Activated CD8-positive, alpha-beta T cell treated with anti-CD3 and anti-CD28 coated beads for 36 hours (primary cell): ENCODE measurements at regions not wholly inside any gene's neighbourhood (a gene's known extent, or its start where the extent isn't known, plus 50 kb on each side); places are given as distances from the start of the nearest gene placed in this dataset.
A peak's percentile ranks its signal among the peaks of the same experiment; 100 is the strongest.

Source experiments
- ATAC-seq: fragments of 200-7000 bp; cut with Tn5 transposase; one replicate; pipeline ENCODE4 v1.10.0; 2021; ENCODE audit warnings: mild to moderate bottlenecking, moderate library complexity
- CTCF ChIA-PET: fragments of 350-600 bp; sonication (Branson Sonifier 250); formaldehyde crosslinking; loops from one replicate; lab custom pipeline; 2021; ENCODE audit warnings: antibody characterized with exemption; lab: Charles Lee
- POLR2A ChIA-PET: fragments of 350-600 bp; sonication (Branson Sonifier 250); formaldehyde crosslinking; loops from one replicate; lab custom pipeline; 2021; ENCODE audit warnings: antibody characterized with exemption; lab: Charles Lee
- DNase-seq: peaks from one replicate; pipeline ENCODE4 v3.0.0-alpha.2; 2020
- H3K27ac Mint-ChIP-seq: one replicate; pipeline ENCODE4 v1.8.0; 2021; ENCODE audit warnings: mild to moderate bottlenecking, mixed read lengths
- H3K27me3 Mint-ChIP-seq: one replicate; pipeline ENCODE4 v1.8.0; 2021; ENCODE audit warnings: mixed read lengths
- H3K36me3 Mint-ChIP-seq: one replicate; pipeline ENCODE4 v1.8.0; 2021; ENCODE audit warnings: low read depth, mixed read lengths
- H3K4me1 Mint-ChIP-seq: one replicate; pipeline ENCODE4 v1.8.0; 2021; ENCODE audit warnings: low read depth, mixed read lengths
- H3K4me3 Mint-ChIP-seq: one replicate; pipeline ENCODE4 v1.8.0; 2021; ENCODE audit warnings: mild to moderate bottlenecking, moderate library complexity, mixed read lengths
- H3K9me3 Mint-ChIP-seq: one replicate; pipeline ENCODE4 v1.8.0; 2021; ENCODE audit warnings: mixed read lengths
- intact Hi-C: fragments of 100-400 bp; cut with micrococcal nuclease; formaldehyde crosslinking; loops from one replicate; pipeline ENCODE4 v1.10.0; 2022
- TF ChIP-seq, protein P1 (sequence below): fragments of 200-600 bp; IDR thresholded peaks from one replicate; pipeline ENCODE4 v1.8.0; 2022; ENCODE audit warnings: antibody characterized with exemption, mild to moderate bottlenecking

DNA sequence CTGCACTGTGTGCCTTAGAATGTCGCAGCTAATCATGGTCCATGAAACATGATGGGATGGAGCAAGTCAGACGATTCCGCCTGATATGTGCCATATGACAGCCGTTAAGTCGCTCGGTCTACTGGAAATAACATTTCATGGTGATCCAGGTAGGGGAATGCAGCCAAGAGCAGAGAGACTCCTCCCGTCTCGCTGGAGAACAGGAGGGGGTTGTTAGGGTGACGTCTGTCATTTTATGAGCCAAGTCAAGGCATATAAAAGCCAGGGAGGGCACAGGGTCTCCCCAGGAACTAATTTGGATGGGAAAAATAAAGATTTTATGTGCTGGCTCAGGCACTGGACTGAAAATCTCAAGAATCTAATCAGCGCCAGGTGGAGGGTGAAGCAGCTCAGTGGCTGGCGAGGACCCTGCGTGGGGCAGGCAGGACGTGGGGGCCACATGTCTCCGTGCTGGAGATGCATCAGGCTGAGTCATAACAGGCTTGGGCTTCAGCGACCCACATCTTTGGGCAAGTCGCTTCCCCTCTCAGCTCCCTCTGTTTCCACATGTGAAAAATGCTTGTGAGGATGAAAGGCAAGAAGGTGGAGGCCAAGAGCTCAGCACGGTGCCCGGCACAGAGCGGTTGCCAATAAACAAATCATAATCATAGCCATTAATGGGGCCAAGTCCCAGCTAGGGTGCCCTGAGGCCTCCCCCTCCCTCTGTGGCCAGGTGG lies 234.6 kb downstream of the ANKRD60 start:
- Mint-ChIP-seq H3K4me3 (no peak overlapping the region), H3K4me1 (peaks cover 3% of the 10 kb centered on the region), H3K9me3 (no peaks in the 10 kb centered on the region), H3K27me3 (peaks cover 17% of the 10 kb centered on the region), H3K36me3 (no peaks in the 10 kb centered on the region), H3K27ac (no peak overlapping the region)
- no peak for DNase-seq
- TF ChIP-seq, protein P1, sequence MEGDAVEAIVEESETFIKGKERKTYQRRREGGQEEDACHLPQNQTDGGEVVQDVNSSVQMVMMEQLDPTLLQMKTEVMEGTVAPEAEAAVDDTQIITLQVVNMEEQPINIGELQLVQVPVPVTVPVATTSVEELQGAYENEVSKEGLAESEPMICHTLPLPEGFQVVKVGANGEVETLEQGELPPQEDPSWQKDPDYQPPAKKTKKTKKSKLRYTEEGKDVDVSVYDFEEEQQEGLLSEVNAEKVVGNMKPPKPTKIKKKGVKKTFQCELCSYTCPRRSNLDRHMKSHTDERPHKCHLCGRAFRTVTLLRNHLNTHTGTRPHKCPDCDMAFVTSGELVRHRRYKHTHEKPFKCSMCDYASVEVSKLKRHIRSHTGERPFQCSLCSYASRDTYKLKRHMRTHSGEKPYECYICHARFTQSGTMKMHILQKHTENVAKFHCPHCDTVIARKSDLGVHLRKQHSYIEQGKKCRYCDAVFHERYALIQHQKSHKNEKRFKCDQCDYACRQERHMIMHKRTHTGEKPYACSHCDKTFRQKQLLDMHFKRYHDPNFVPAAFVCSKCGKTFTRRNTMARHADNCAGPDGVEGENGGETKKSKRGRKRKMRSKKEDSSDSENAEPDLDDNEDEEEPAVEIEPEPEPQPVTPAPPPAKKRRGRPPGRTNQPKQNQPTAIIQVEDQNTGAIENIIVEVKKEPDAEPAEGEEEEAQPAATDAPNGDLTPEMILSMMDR, result no peak
- CTCF ChIA-PET, result no interaction called here
- POLR2A ChIA-PET, result interaction anchor here (0.5 kb wide), 1 partner anchor 637 kb away, joined by 3 read pairs; no protein-coding TSS in a partner anchor
- intact Hi-C loops, result no loop called here
- ATAC-seq, result no peak

DNA sequence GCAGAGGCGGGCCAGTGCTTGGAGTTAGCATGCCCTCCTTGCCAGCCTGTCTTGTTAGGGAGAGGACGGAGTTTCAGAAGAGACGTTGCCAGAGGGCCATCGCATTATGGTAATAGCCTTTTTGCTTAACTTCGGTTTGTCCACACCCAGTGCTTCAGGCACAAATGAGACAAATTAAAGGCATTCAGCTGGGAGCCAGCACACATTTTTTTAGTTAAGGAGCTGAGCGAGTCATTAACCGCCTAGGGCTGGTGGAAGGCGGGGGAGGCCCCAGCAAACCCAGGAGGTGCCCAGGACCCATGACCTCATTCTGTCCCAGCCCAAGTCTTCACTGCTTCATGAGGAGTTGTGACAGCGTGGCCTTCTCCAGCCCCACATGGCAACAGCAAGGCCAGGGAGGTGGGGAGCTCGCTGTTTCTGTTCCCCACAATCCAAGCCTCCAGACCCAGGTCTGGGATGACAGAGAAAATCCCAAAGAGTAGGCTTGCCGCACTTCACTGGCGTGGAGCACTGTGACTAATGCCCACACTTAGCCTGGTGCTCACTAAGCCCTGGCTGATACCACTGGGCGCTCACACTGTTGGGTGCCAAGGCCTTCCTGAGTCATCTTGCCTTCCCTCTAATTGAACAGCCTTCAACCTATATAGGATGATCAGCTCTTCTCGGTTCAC lies 237.1 kb downstream of the ANKRD60 start:
- no peaks in the 10 kb centered on the region for H3K4me1 Mint-ChIP-seq
- H3K27ac Mint-ChIP-seq, result no peak overlapping the region
- H3K9me3 Mint-ChIP-seq, result no peaks in the 10 kb centered on the region
- POLR2A ChIA-PET, result no interaction called here
- CTCF ChIA-PET, result no interaction called here
- DNase-seq (peak; percentile 43), ATAC-seq (peak; percentile 70)
- no peaks in the 10 kb centered on the region for H3K36me3 Mint-ChIP-seq
- H3K4me3 Mint-ChIP-seq, result no peak overlapping the region
- peaks cover 5% of the 10 kb centered on the region for H3K27me3 Mint-ChIP-seq
- intact Hi-C loops, result no loop called here
- TF ChIP-seq, protein P1, result no peak

DNA sequence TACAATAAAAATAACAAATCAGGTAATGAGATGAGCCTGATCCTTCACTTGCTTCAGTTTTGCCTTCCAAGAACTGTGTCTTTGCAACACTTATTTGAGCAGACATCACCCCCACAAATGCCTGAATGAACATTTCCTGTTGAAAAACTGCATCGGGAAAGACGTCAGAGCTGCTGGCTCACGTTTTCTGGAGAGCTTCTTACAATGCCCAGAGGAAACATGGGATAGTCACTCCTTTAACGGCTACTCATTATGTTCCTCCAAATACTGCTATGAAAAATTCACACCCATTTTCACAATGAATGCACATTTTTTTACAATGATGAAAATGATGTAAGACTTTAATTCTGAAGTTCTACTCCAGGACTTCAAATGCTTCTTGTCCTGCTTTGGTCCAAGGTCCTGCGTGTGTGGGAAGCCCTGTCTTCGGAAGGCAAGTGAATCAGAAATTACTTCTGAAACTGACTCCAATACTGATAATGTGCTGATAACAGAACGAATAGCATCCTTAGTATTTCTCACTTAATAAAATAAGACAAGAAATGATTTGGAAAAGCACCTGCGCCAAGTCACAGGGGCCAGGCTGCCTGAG lies 238.0 kb downstream of the ANKRD60 start:
- no peak for DNase-seq
- Mint-ChIP-seq H3K9me3 (no peaks in the 10 kb centered on the region), H3K27ac (no peak overlapping the region), H3K4me1 (no peaks in the 10 kb centered on the region), H3K27me3 (peaks cover 5% of the 10 kb centered on the region), H3K36me3 (no peaks in the 10 kb centered on the region), H3K4me3 (no peak overlapping the region)
- POLR2A ChIA-PET, result no interaction called here
- intact Hi-C loops, result no loop called here
- no peak for ATAC-seq
- CTCF ChIA-PET, result no interaction called here
- TF ChIP-seq, protein P1, result no peak

DNA sequence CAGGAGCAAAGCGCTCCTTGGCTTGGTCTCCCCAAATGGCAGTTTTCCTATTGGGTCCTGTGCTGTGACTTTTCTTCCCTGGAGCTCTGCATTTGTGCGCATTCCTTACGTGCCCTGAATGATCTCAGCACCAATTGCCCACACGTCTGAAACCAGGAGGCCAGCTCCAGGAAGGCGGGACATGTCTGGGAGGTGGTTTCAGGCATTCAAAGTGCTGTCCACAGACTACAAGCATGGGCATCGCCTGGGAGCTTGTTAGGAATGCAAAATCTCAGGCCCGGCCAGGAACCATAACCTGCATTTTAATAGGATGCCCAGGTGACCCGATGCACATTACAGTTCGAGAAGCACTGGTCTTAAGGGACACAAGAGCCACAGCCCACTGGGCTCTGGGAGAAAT lies 239.6 kb downstream of the ANKRD60 start:
- ChIA-PET CTCF (no interaction called here), POLR2A (no interaction called here)
- DNase-seq, result no peak
- Mint-ChIP-seq H3K9me3 (no peaks in the 10 kb centered on the region), H3K27ac (no peak overlapping the region), H3K27me3 (peaks cover 5% of the 10 kb centered on the region), H3K4me1 (no peaks in the 10 kb centered on the region), H3K4me3 (no peak overlapping the region), H3K36me3 (no peaks in the 10 kb centered on the region)
- TF ChIP-seq, protein P1, result no peak
- no peak for ATAC-seq
- intact Hi-C loops, result no loop called here

DNA sequence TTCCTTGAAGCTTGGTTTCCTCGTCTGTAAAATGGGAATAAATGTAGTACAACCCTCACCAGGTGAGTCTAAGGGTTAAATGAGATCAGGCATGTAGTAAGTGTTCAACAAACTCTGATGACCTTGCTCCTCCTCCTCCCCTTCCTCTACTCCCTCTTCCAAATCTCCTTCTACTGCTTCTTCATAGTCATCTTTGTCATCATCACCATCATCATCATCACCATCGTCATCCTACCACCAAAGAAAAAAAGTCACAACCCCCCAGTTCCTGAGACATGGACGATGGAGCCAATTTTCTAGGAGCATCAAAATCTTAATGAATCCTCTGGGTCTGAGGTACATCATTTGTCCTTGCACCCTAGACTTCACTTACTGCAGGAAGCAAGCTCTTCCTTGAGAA lies 240.0 kb downstream of the ANKRD60 start:
- Mint-ChIP-seq H3K4me3 (no peak overlapping the region), H3K9me3 (no peaks in the 10 kb centered on the region), H3K27ac (no peak overlapping the region), H3K4me1 (no peaks in the 10 kb centered on the region), H3K27me3 (peaks cover 5% of the 10 kb centered on the region), H3K36me3 (no peaks in the 10 kb centered on the region)
- DNase-seq (no peak), ATAC-seq (no peak)
- ChIA-PET CTCF (no interaction called here), POLR2A (no interaction called here)
- TF ChIP-seq, protein P1, result no peak
- intact Hi-C loops, result no loop called here
